ENCODE measurements at regions not wholly inside any gene's neighbourhood (a gene's known extent, or its start where the extent isn't known, plus 50 kb on each side); places are given as distances from the start of the nearest gene placed in this dataset.

- peak; percentile 72; the same call in 1 of the 2 replicates for TF ChIP-seq SRY (CRISPR knock-in tag; IDR thresholded peaks at IDR 0.05)
- TF ChIP-seq RBFOX2 (IDR thresholded peaks at IDR 0.05; ENCODE audit: low read depth, low read length): no peak
- no peak for TF ChIP-seq NR2F6 (IDR thresholded peaks at IDR 0.05)
- no peak for TF ChIP-seq NR2F6 (CRISPR knock-in tag; IDR thresholded peaks at IDR 0.05)
- TF ChIP-seq ZNF615 (CRISPR knock-in tag; IDR thresholded peaks at IDR 0.05; ENCODE audit: borderline replicate concordance): no peak
- TF ChIP-seq STAT5B (CRISPR knock-in tag; IDR thresholded peaks at IDR 0.05): no peak
- no peak for TF ChIP-seq ZNF451 (CRISPR knock-in tag; IDR thresholded peaks at IDR 0.05)
- TF ChIP-seq ZNF234 (CRISPR knock-in tag; conservative IDR thresholded peaks at IDR 0.05): no peak
- TF ChIP-seq SRSF4 (IDR thresholded peaks at IDR 0.05; ENCODE audit: low read depth, low read length, poor library complexity, severe bottlenecking): no peak
- TF ChIP-seq, protein P1, sequence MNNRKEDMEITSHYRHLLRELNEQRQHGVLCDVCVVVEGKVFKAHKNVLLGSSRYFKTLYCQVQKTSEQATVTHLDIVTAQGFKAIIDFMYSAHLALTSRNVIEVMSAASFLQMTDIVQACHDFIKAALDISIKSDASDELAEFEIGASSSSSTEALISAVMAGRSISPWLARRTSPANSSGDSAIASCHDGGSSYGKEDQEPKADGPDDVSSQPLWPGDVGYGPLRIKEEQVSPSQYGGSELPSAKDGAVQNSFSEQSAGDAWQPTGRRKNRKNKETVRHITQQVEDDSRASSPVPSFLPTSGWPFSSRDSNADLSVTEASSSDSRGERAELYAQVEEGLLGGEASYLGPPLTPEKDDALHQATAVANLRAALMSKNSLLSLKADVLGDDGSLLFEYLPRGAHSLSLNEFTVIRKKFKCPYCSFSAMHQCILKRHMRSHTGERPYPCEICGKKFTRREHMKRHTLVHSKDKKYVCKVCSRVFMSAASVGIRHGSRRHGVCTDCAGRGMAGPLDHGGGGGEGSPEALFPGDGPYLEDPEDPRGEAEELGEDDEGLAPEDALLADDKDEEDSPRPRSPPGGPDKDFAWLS (CRISPR knock-in tag; IDR thresholded peaks at IDR 0.05; ENCODE audit: borderline replicate concordance): no peak
- TF ChIP-seq ZNF576 (CRISPR knock-in tag; IDR thresholded peaks at IDR 0.05): 0 out of 2 replicates have a peak, but pooled peaks have one; percentile 25
- TF ChIP-seq, protein P2, sequence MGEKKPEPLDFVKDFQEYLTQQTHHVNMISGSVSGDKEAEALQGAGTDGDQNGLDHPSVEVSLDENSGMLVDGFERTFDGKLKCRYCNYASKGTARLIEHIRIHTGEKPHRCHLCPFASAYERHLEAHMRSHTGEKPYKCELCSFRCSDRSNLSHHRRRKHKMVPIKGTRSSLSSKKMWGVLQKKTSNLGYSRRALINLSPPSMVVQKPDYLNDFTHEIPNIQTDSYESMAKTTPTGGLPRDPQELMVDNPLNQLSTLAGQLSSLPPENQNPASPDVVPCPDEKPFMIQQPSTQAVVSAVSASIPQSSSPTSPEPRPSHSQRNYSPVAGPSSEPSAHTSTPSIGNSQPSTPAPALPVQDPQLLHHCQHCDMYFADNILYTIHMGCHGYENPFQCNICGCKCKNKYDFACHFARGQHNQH (CRISPR knock-in tag; IDR thresholded peaks at IDR 0.05): no peak
- TF ChIP-seq, protein P3, sequence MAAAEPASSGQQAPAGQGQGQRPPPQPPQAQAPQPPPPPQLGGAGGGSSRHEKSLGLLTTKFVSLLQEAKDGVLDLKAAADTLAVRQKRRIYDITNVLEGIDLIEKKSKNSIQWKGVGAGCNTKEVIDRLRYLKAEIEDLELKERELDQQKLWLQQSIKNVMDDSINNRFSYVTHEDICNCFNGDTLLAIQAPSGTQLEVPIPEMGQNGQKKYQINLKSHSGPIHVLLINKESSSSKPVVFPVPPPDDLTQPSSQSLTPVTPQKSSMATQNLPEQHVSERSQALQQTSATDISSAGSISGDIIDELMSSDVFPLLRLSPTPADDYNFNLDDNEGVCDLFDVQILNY (CRISPR knock-in tag; conservative IDR thresholded peaks at IDR 0.05): no peak; the same call in 1 of the 2 replicates
- peak; percentile 22; the same call in 1 of the 2 replicates for TF ChIP-seq KDM2A (CRISPR knock-in tag; IDR thresholded peaks at IDR 0.05; ENCODE audit: borderline replicate concordance, low read depth)
- TF ChIP-seq HDAC2 (CRISPR knock-in tag; IDR thresholded peaks at IDR 0.05): 0 out of 2 replicates have a peak, but pooled peaks have one; percentile 14
- TF ChIP-seq ZSCAN20 (CRISPR knock-in tag; IDR thresholded peaks at IDR 0.05; ENCODE audit: borderline replicate concordance): no peak
- no peak for TF ChIP-seq MBD4 (IDR thresholded peaks at IDR 0.05; ENCODE audit: borderline replicate concordance, low read length)
- TF ChIP-seq, protein P4, sequence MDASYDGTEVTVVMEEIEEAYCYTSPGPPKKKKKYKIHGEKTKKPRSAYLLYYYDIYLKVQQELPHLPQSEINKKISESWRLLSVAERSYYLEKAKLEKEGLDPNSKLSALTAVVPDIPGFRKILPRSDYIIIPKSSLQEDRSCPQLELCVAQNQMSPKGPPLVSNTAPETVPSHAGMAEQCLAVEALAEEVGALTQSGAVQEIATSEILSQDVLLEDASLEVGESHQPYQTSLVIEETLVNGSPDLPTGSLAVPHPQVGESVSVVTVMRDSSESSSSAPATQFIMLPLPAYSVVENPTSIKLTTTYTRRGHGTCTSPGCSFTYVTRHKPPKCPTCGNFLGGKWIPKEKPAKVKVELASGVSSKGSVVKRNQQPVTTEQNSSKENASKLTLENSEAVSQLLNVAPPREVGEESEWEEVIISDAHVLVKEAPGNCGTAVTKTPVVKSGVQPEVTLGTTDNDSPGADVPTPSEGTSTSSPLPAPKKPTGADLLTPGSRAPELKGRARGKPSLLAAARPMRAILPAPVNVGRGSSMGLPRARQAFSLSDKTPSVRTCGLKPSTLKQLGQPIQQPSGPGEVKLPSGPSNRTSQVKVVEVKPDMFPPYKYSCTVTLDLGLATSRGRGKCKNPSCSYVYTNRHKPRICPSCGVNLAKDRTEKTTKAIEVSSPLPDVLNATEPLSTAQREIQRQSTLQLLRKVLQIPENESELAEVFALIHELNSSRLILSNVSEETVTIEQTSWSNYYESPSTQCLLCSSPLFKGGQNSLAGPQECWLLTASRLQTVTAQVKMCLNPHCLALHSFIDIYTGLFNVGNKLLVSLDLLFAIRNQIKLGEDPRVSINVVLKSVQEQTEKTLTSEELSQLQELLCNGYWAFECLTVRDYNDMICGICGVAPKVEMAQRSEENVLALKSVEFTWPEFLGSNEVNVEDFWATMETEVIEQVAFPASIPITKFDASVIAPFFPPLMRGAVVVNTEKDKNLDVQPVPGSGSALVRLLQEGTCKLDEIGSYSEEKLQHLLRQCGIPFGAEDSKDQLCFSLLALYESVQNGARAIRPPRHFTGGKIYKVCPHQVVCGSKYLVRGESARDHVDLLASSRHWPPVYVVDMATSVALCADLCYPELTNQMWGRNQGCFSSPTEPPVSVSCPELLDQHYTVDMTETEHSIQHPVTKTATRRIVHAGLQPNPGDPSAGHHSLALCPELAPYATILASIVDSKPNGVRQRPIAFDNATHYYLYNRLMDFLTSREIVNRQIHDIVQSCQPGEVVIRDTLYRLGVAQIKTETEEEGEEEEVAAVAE (CRISPR knock-in tag; IDR thresholded peaks at IDR 0.05; ENCODE audit: borderline replicate concordance): no peak
- TF ChIP-seq ZNF83 (CRISPR knock-in tag; IDR thresholded peaks at IDR 0.05; ENCODE audit: borderline replicate concordance): no peak
- 0 out of 2 replicates have a peak, but pooled peaks have one; percentile 38 for TF ChIP-seq ZNF788 (CRISPR knock-in tag; IDR thresholded peaks at IDR 0.05; ENCODE audit: borderline replicate concordance)
These were observed 50.4 kb upstream of the CIBAR2 start (continued) for GRCh38 chr16:85162478-85163277.
